Stimulated activated CD4-positive, alpha-beta T cell treated with anti-CD3 and anti-CD28 coated beads, Interleukin-4, amount 100 ng/mL, for 24 hours (primary cell): ENCODE measurements at regions not wholly inside any gene's neighbourhood (a gene's known extent, or its start where the extent isn't known, plus 50 kb on each side); places are given as distances from the start of the nearest gene placed in this dataset.

ENCODE experiments used
- DNase-seq: peaks from one replicate; pipeline ENCODE4 v3.0.0-alpha.2; 2020

DNA sequence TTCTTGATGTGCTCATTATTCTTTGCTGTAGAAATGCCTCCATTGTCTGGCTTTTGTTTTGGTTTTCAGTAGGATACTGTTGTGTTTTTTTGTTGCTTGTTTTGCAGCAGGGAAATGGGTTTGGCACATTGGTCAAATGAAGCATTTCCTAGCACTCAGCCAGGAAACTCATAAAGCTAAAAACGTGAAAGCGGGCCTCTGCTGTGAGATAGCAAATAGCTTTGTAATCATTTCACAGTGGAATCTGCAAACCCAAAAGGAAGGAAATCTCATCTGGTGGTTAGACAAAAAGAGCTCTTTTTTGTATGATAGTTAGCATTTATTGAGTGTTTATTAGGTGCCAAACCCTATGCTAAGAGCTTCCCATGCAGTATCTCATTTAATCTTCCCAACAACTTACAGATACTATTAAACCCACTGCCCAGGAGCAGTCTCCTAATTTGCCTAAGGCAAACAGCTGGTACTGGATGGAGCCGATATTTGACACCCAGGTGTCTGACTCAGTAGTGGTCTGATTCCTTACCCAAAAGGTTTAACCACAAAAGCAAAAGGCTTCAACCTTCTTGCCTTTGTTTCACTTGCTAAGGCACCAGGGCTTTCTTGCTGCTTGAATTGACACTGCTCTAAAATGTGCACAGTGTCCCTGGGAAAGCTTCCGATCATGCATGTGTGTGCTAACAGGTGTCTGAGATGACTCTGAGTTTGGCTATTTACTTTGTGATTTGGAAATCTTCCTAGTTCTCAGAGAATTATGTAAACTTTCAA lies 527.9 kb upstream of the MDFIC2 start:
- DNase-seq: no peak

GRCh38 chr3:70833239-70833960 lies 521.0 kb upstream of the MDFIC2 start:
- DNase-seq: no peak

DNA sequence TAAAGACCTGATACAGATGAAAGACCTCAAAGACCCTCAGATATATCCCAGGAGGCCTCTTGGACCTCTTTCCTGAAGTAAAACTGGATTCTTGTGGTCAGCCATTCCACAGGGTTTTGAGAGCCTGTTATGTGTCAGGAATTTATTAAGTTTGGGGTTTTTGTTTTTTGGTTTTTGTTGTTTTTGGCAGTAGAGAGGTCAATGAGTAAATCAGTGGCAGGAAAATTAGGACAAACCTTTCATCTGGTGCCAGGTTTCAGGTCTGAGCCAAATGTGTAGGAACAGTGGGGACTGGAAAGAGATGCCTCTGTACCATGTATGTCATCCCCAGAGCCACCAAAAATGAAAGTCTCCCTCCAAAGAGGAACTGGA lies 520.4 kb upstream of the MDFIC2 start:
- no peak for DNase-seq

- no peak for DNase-seq
These were observed 519.8 kb upstream of the MDFIC2 start for GRCh38 chr3:70832089-70832833.

- DNase-seq: no peak
These were observed 516.7 kb upstream of the MDFIC2 start for GRCh38 chr3:70829092-70829491.

DNA sequence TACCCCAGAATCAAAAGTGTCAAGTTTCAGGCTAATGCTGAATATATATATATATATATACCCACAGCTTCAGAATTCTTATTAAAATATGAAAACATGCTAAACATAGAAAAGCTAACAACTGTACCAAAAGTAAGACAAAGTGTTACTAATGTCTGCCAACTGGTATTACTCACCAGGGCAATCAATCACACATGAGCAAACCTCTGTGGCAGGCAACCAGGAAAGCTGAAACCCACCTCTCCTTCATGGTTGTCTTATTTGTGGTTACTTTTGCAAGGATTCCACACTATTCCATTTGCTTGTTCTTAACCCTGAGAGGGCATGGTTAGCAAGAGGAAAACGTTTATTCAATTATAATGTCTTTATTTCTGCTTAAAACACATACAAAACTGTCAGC lies 512.3 kb upstream of the MDFIC2 start:
- no peak for DNase-seq

DNA sequence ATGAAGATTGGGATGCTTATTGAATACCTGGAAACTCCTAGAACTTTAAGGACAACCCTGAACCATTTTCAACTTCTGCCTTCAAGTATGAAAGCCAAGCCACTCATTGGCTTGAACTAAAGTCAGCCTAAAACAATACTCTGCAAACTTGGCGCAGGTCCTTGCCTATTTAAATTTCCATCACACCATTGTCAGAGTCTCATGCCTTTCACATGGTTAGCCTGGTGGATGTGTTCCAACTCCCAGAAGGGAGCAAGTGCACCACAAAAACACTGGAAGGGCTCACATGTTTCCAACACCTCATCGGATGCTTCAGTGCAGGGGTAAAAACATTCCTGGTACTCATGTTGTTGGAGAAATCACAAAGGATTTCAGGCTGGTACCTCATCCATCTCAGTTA lies 511.6 kb upstream of the MDFIC2 start:
- DNase-seq: no peak

DNA sequence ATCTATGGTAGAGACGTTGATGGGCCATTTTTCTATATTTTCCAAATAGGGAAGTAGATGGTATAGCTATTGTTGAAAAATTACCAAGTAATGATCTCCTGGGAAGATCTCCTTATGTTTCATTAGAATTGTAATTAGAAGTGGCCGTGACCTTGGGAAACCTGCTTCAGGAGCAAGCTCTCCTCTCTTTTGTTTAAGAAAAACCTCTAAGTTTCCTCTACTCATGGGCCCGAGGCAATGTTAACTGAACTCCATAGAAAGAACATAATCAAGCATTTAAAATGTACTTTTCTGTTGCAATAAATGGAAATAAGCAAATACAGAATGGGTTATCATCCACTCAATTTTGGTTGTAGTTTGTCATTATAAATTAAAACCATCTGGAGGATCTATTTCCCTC lies 511.2 kb upstream of the MDFIC2 start:
- DNase-seq: no peak

DNA sequence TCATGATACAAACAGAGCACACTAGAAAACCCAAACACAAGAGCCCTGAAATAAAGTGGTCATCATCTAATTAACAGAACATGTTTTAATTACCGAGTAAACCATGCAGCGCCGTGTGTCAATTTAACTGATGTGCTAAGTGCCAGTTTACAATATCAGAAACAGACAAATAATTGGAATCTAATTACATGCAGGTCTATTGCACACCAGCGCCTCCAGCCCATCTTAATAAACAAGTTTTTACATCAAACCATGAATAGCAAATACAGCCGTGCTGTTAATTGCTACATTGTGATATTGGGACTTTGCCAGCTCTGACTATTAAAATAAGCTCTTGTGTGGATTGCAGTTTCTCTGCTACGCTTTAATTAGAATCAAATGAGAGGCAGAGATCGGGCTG lies 510.2 kb upstream of the MDFIC2 start:
- no peak for DNase-seq

- no peak for DNase-seq
These were observed 509.2 kb upstream of the MDFIC2 start for GRCh38 chr3:70821602-70822001.

DNA sequence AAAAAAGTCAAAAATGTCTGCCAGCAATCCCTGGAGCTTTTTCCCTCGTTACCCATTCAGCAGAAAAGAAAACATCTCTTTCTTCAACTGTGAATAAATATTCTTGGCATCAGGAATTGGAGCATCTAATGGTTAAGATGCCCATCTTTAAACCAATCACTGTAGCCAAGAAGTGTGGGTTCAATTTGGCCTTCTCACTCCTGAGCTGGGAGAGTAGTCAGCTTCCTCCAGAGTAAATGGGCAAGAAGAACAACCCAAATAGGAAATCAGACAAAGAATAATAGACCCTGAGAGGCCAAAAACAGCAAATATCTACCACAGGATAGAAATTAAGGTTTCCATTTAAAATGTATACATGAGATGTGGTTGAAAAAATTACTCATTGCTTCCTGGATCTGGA lies 508.0 kb upstream of the MDFIC2 start:
- no peak for DNase-seq

DNA sequence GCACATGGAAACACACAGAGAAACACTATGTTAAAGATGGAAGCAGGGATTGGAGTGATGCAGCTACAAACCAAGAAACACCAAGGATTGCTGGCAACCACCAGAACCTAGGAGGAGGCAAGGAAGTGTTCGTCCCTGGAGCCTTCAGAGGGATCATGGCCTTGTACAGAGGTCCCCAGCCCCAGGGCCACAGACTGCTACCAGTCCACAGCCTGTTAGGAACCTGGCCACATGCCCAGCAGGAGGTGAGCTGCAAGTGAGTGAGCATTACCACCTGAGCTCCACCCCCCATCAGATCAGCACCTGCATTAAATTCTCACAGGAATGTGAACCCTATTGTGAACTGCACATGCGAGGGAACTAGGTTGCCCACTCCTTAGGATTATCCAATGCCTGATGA lies 505.7 kb upstream of the MDFIC2 start:
- no peak for DNase-seq

- no peak for DNase-seq
These were observed 503.9 kb upstream of the MDFIC2 start for GRCh38 chr3:70816346-70816745.

- DNase-seq: no peak
These were observed 503.4 kb upstream of the MDFIC2 start for GRCh38 chr3:70815817-70816216.

DNA sequence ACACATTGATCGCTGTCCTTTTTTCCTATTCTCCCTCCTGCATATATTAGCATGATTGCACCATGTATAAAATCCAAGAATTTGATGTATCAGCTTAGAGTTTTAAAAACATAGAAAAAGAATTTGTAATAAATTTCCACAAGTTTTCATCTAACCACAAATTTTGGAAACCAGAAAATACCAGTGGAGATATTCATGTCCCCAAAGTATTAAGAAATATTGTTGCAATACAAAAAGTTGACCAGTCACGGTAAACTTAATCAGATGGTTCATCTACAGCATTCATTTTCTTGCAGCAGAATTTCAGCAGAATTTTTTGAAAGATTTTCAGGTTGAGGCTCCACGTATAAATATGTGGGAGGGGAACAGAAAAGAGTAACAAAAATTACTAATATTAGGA lies 500.9 kb upstream of the MDFIC2 start:
- DNase-seq: no peak

- DNase-seq: no peak
These were observed 499.4 kb upstream of the MDFIC2 start for GRCh38 chr3:70811880-70812279.

GRCh38 chr3:70808881-70809280 lies 496.4 kb upstream of the MDFIC2 start:
- DNase-seq: no peak

DNA sequence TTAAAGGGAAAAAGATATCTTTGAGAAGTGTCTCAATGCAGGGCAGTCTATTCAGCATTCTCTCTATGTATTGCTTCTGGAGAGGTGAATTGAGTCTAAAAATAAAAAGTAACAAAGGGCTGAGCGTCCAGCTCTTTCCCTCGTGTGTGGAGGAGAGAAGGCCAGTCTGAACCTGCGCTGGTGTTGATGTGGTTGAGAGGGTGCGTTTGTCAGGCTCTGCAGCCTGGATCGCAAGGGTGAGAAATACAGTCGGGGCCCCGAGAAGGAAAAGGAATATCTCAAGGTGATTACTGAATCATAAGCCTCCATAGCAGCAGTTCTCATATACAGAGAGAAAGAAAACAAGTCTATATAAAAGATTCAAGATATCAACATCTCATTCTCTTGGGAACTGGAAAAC lies 494.1 kb upstream of the MDFIC2 start:
- no peak for DNase-seq

DNA sequence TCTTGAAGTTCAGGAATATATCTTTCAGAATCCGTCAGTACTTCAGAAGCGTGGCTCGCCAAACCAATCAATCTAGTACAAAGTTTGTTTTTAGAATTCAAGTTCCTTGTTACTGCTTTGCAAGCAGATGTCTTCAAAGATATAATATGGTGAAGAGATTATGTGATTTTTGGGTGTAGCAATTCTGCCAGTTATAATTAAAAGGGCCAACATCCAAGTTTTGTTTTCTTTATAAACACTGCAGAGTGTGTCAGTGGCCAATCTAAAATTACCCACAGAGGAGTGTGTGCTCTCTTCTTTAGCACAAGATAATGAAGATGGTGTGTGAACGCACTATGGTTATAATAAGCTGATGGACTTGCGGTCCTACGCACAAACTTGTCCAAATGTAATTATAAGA lies 493.6 kb upstream of the MDFIC2 start:
- no peak for DNase-seq

- no peak for DNase-seq
These were observed 492.8 kb upstream of the MDFIC2 start for GRCh38 chr3:70805061-70805889.

DNA sequence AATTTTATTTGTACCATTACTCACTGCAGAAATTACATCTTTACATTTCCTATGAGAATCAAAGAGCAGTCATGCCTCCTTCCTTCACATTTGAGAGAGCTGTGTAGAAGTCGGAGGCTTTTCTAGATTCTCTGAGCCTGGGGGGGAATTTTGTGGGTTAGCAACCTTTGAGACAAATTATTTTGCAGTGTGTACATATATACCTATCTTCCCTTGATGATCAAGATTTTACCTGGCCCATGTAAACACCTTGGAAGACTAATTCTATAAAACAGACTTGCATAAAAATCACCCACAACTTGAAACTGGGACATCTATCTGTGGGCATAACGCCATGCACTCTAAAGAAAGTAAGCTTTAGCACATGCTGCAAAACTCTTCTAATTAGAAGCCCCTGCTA lies 491.5 kb upstream of the MDFIC2 start:
- no peak for DNase-seq

GRCh38 chr3:70803319-70803718 lies 490.9 kb upstream of the MDFIC2 start:
- DNase-seq: no peak

DNA sequence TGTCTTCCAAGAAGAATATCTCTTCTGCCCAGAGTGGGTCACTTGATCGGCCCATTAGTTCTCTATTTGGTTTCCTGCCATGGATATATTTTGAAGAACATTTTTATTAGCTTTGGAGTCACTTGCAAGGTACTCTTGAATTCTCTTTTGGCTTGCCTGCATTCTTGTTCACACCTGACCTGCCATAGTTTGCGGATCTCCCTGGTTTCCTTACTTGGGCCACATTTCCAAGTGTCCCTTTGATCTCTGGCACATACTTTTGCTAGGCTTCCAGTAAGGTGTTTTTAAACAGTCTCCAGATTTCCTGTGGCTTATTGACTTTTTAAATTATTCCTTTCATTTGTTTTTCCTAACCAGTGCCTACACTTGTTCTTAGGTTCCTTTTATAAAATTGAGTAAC lies 488.5 kb upstream of the MDFIC2 start:
- no peak for DNase-seq
